K562 (cell line): ENCODE measurements at regions not wholly inside any gene's neighbourhood (a gene's known extent, or its start where the extent isn't known, plus 50 kb on each side); places are given as distances from the start of the nearest gene placed in this dataset.

ENCODE experiments used
- ATAC-seq: fragments of 200-7000 bp; cut with Tn5 transposase; 3 replicates; pipeline ENCODE4 v1.9.1; 2020; ENCODE audit warnings: moderate library complexity
- BruUV-seq: library from RNA; stranded (reverse); fragments of 400-500 nt; replicated peaks from 2 replicates; lab custom pipeline; 2021; lab: Mats Ljungman, UMichigan
- CTCF ChIA-PET: fragments of 300-600 bp; formaldehyde crosslinking; extraction: SDS; loops from one replicate; lab custom pipeline; 2021; ENCODE audit warnings: low intra/inter-chr PET ratio; lab: Yijun Ruan, JAX
- POLR2A ChIA-PET: fragments of 300-600, 350-650 bp; sonication (Branson Sonifier 250); formaldehyde crosslinking; extraction: SDS; loops from one replicate; lab custom pipeline; 2021; ENCODE audit warnings: antibody characterized with exemption, inconsistent platforms; lab: Yijun Ruan, JAX
- DNase-seq, 4 experiments: peaks; one replicate each; pipeline versions ENCODE4 v3.0.0 to v3.0.0-alpha.2; 2011 to 2018; ENCODE audit warnings: low spot score in 3 of 4, mixed read lengths in 3 of 4; ENCODE audit errors: extremely low read depth in 1 of 4
- FAIRE-seq: peaks from 2 replicates; lab custom pipeline; 2011; peaks lifted over from hg19 to GRCh38; lab: Jason Lieb, UNC
- H2AFZ ChIP-seq: 2 replicates; pipeline ENCODE4 v1.6.0; 2011; ENCODE audit warnings: low read depth, low read length, control low read depth, inconsistent platforms
- H3K27ac ChIP-seq: fragments of 200-600 bp; 3 replicates; pipeline ENCODE4 v1.8.0; 2011; ENCODE audit warnings: low read depth, mild to moderate bottlenecking, control low read depth, inconsistent platforms, low read length, moderate library complexity, mixed read lengths; ENCODE audit errors: extremely low read depth
- H3K27me3 ChIP-seq, 2 experiments: fragments of 300-600 bp in 1 of 2; 2 replicates in 1 of 2; 3 replicates in 1 of 2; pipeline versions ENCODE4 v1.6.0 to v1.8.0; 2011; ENCODE audit warnings: inconsistent platforms in 2 of 2, low read length in 2 of 2, mild to moderate bottlenecking in 1 of 2, mixed read lengths in 1 of 2, moderate library complexity in 1 of 2; ENCODE audit not compliant: control insufficient read depth in 2 of 2, insufficient read depth in 2 of 2
- H3K36me3 ChIP-seq: fragments of 300-600 bp; 3 replicates; pipeline ENCODE4 v1.8.0; 2011; ENCODE audit warnings: mild to moderate bottlenecking, low read length, inconsistent platforms; ENCODE audit not compliant: control insufficient read depth, insufficient read depth
- H3K4me1 ChIP-seq, 2 experiments: fragments of 200-600 bp in 1 of 2; replicated peaks in 1 of 2; 2 replicates in 1 of 2; 3 replicates in 1 of 2; pipeline versions ENCODE4 v1.5.1 to v1.8.0; 2011; ENCODE audit warnings: inconsistent platforms in 2 of 2, low read length in 2 of 2, mild to moderate bottlenecking in 1 of 2, mixed read lengths in 1 of 2, moderate library complexity in 1 of 2; ENCODE audit not compliant: control insufficient read depth in 2 of 2, insufficient read depth in 2 of 2
- H3K4me2 ChIP-seq: 2 replicates; pipeline ENCODE4 v1.6.1; 2011; ENCODE audit warnings: low read length, control low read depth, inconsistent platforms, mixed read lengths; ENCODE audit not compliant: insufficient read depth
- H3K4me3 ChIP-seq: fragments of 200-600 bp; sonication (generic), shearing (Covaris generic); 2 replicates; pipeline ENCODE4 v1.5.1; 2016; ENCODE audit warnings: control low read depth, inconsistent platforms
- H3K79me2 ChIP-seq: fragments of 200-600 bp; 3 replicates; pipeline ENCODE4 v1.8.0; 2011; ENCODE audit warnings: low read length, inconsistent platforms; ENCODE audit not compliant: control insufficient read depth, insufficient read depth
- H3K9ac ChIP-seq, 2 experiments: 2 replicates each; pipeline versions ENCODE4 v1.6.0 to v1.6.1; 2011; ENCODE audit warnings: low read depth in 2 of 2, low read length in 2 of 2, control low read depth in 1 of 2, inconsistent platforms in 1 of 2, mild to moderate bottlenecking in 1 of 2, mixed read lengths in 1 of 2; ENCODE audit not compliant: insufficient read depth in 1 of 2
- H3K9me1 ChIP-seq: one replicate; pipeline ENCODE4 v1.6.0; 2011; ENCODE audit warnings: inconsistent platforms, mild to moderate bottlenecking, low read length, moderate library complexity; ENCODE audit not compliant: control insufficient read depth, insufficient read depth
- H3K9me3 ChIP-seq: replicated peaks from 2 replicates; pipeline ENCODE4 v1.5.1; 2011; ENCODE audit warnings: low read depth, low read length, inconsistent platforms; ENCODE audit not compliant: control insufficient read depth, insufficient read depth
- H4K20me1 ChIP-seq: replicated peaks from 2 replicates; pipeline ENCODE4 v1.6.1; 2011; ENCODE audit warnings: low read length, inconsistent platforms, mixed read lengths; ENCODE audit not compliant: control insufficient read depth, insufficient read depth
- C11orf30 ChIP-seq: fragments of 450-650 bp; IDR thresholded peaks from 2 replicates; pipeline ENCODE4 v1.6.1; 2016; ENCODE audit warnings: low read depth, mild to moderate bottlenecking
- CBX3 ChIP-seq, 2 experiments: IDR thresholded peaks; 1 replicate in 1 of 2; 2 replicates in 1 of 2; pipeline ENCODE4 v1.6.1; 2012; ENCODE audit warnings: inconsistent platforms in 2 of 2, low read length in 2 of 2, borderline replicate concordance in 1 of 2, control low read depth in 1 of 2
- FOXM1 ChIP-seq, 2 experiments: fragments of 450-650 bp in 1 of 2; sonication (generic) in 1 of 2; formaldehyde crosslinking in 1 of 2; IDR thresholded peaks; 2 replicates each; pipeline versions ENCODE4 v1.6.1 to v1.9.0; 2017 to 2022; ENCODE audit warnings: low read depth in 2 of 2, mild to moderate bottlenecking in 2 of 2, missing genetic modification reagents in 1 of 2, moderate library complexity in 1 of 2
- GATA2 ChIP-seq: sonication (generic); formaldehyde crosslinking; IDR thresholded peaks from 2 replicates; pipeline ENCODE4 v1.4.0; 2020; ENCODE audit warnings: mild to moderate bottlenecking, missing genetic modification reagents
- GATAD2A ChIP-seq: fragments of 450-650 bp; IDR thresholded peaks from 2 replicates; pipeline ENCODE4 v1.6.1; 2017
- HMG20B ChIP-seq: fragments of 250-450 bp; sonication (Bioruptor Pico); IDR thresholded peaks from 2 replicates; pipeline ENCODE4 v1.5.0; 2021; ENCODE audit warnings: mild to moderate bottlenecking
- HNRNPK ChIP-seq: fragments of 200-400 bp; formaldehyde crosslinking; IDR thresholded peaks from one replicate; pipeline ENCODE4 v1.6.1; 2018; ENCODE audit warnings: mild to moderate bottlenecking, low read depth, low read length; ENCODE audit not compliant: poor library complexity, severe bottlenecking
- KDM4B ChIP-seq, 2 experiments: fragments of 450-650 bp in 1 of 2; sonication (generic) in 1 of 2; IDR thresholded peaks; 2 replicates each; pipeline ENCODE4 v1.6.1; 2016 to 2017; ENCODE audit warnings: borderline replicate concordance in 2 of 2, antibody characterized with exemption in 1 of 2, low read depth in 1 of 2, mild to moderate bottlenecking in 1 of 2
- NFATC3 ChIP-seq: fragments of 450-650 bp; IDR thresholded peaks from 2 replicates; pipeline ENCODE4 v1.6.1; 2017; ENCODE audit warnings: mild to moderate bottlenecking
- NONO ChIP-seq, 2 experiments: fragments of 200-400 bp in 1 of 2; fragments of 450-650 bp in 1 of 2; formaldehyde crosslinking in 1 of 2; IDR thresholded peaks; 2 replicates each; pipeline ENCODE4 v1.6.1; 2017; ENCODE audit warnings: low read depth in 2 of 2, mild to moderate bottlenecking in 2 of 2, moderate library complexity in 2 of 2, low read length in 1 of 2
- SRF ChIP-seq, 2 experiments: fragments of 250-450, 450-650 bp in 1 of 2; sonication (Bioruptor Pico) in 1 of 2; sonication (generic) in 1 of 2; formaldehyde crosslinking; IDR thresholded peaks; 2 replicates each; pipeline versions ENCODE4 v1.5.0 to v1.5.1; 2020 to 2022; ENCODE audit warnings: mild to moderate bottlenecking in 1 of 2, missing genetic modification reagents in 1 of 2
- ZNF316 ChIP-seq: fragments of 450-650 bp; IDR thresholded peaks from 2 replicates; pipeline ENCODE4 v1.6.1; 2016
- ZNF586 ChIP-seq: fragments of 450-650 bp; formaldehyde crosslinking; conservative IDR thresholded peaks from 2 replicates; pipeline ENCODE4 v1.4.0; 2020; ENCODE audit warnings: mild to moderate bottlenecking, moderate library complexity
- WGBS: fragments of 100-300 bp; shearing (Covaris generic); methylation state at CpG from one replicate; pipeline ENCODE4 v1.1.6; 2016; ENCODE audit warnings: low coverage, mixed read lengths; ENCODE audit not compliant: insufficient coverage; ENCODE audit errors: missing lambda C conversion rate; 5-methylcytosine and 5-hydroxymethylcytosine counted together
- in situ Hi-C: fragments of 300-500 bp; cut with MboI; formaldehyde crosslinking; loops from 4 replicates; pipeline ENCODE4 v1.15.0; 2018; ENCODE audit warnings: inconsistent platforms, mixed read lengths
- intact Hi-C: fragments of 100-400 bp; cut with micrococcal nuclease; formaldehyde crosslinking; loops from 2 replicates; pipeline ENCODE4 v1.14.2; 2022
- TF ChIP-seq, protein P1 (sequence below): fragments of 250-450 bp; sonication (Bioruptor Pico); IDR thresholded peaks from 2 replicates; pipeline ENCODE4 v1.5.1; 2021; ENCODE audit warnings: mild to moderate bottlenecking
- TF ChIP-seq, protein P2 (sequence below): fragments of 450-650 bp; formaldehyde crosslinking; IDR thresholded peaks from 2 replicates; pipeline ENCODE4 v1.4.0; 2022; ENCODE audit warnings: missing genetic modification characterization

DNA sequence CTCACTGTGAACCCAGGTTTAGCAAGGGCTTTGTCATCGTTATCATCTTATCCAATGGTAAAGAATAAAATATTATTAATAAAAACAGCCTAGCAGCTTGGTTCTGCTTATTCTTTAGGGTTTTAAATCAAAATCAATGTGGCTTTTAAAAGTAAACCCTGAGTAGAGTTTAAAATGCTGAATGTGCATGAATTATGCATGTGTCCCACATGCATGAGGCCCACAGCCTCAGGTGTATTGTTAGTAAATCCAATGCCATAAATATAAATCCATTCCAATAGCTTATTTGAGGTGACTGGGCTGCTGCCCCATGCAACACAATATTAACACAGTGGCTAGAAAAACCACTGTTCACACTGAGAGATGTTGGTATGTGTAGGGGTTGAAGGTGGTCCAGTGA lies 254.1 kb downstream of the HNMT start:
- Histone ChIP-seq H3K4me2 (no peak overlapping the region), H3K9me3 (no peaks in the 10 kb centered on the region), H3K9me1 (no peaks in the 10 kb centered on the region), H3K79me2 (no peaks in the 10 kb centered on the region), H3K27ac (no peak overlapping the region), H3K4me3 (no peak overlapping the region), H3K36me3 (no peaks in the 10 kb centered on the region), H3K4me1 (no peaks in the 10 kb centered on the region), H2AFZ (no peak overlapping the region), H4K20me1 (no peaks in the 10 kb centered on the region), H3K9ac (no peak overlapping the region), H3K27me3 (no peaks in the 10 kb centered on the region)
- ATAC-seq (no peak), DNase-seq (no peak), FAIRE-seq (no peak)
- TF ChIP-seq HMG20B (CRISPR knock-in tag) (no peak), GATA2 (no peak), ZNF316 (0 out of 2 replicates have a peak, but pooled peaks have one; percentile 11), GATAD2A (no peak), CBX3 (IDR thresholded peaks at IDR 0.05; ENCODE audit: borderline replicate concordance in 1 of 2, low read length in 2 of 2) (no peak), SRF (CRISPR knock-in tag; IDR thresholded peaks at IDR 0.05) (no peak), C11orf30 (0 out of 2 replicates have a peak, but pooled peaks have one; percentile 4), HNRNPK (no peak)
- 0% methylated on average over 1 of the region's 1 CpG for WGBS
- in situ Hi-C loops (no loop called here), intact Hi-C loops (no loop called here)
- no TSS peak for BruUV-seq
- ChIA-PET POLR2A (interaction anchor here (0.7 kb wide), 1 partner anchor 63 kb away, joined by 3 read pairs; no protein-coding TSS in a partner anchor), CTCF (no interaction called here)

DNA sequence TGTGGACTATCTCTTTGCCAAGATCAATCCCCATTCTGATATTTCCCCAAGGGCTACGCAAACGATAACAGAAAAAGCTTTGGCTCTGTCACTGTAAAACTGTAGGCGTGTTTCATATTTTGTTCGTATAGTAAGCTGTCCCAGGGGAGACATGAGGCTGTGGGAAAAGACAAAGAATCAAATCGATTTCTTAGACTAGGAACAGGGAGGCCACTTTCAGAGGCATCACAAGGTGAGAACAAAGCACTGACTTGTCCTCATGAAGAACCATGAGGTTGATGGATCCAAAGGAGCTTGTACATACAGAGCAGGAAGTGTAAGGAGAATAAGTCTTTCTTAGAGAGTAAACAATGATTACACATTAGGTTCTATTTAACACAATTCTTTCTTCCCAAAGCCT lies 255.7 kb downstream of the HNMT start:
- CTCF ChIA-PET: no interaction called here
- H3K9me3 ChIP-seq: no peaks in the 10 kb centered on the region
- no peak overlapping the region for H3K4me2 ChIP-seq
- WGBS: 0% methylated on average over 5 of the region's 5 CpGs
- H3K79me2 ChIP-seq: no peaks in the 10 kb centered on the region
- no peak for ATAC-seq
- H3K4me1 ChIP-seq: no peaks in the 10 kb centered on the region
- no peaks in the 10 kb centered on the region for H4K20me1 ChIP-seq
- in situ Hi-C loops: no loop called here
- POLR2A ChIA-PET: no interaction called here
- no peak overlapping the region for H3K4me3 ChIP-seq
- DNase-seq: no peak
- no peak overlapping the region for H3K9ac ChIP-seq
- H3K27me3 ChIP-seq: no peaks in the 10 kb centered on the region
- H3K9me1 ChIP-seq: no peaks in the 10 kb centered on the region
- H2AFZ ChIP-seq: no peak overlapping the region
- no peak overlapping the region for H3K27ac ChIP-seq
- intact Hi-C loops: no loop called here
- no TSS peak for BruUV-seq
- FAIRE-seq: no peak
- no peaks in the 10 kb centered on the region for H3K36me3 ChIP-seq
- TF ChIP-seq, protein P1, sequence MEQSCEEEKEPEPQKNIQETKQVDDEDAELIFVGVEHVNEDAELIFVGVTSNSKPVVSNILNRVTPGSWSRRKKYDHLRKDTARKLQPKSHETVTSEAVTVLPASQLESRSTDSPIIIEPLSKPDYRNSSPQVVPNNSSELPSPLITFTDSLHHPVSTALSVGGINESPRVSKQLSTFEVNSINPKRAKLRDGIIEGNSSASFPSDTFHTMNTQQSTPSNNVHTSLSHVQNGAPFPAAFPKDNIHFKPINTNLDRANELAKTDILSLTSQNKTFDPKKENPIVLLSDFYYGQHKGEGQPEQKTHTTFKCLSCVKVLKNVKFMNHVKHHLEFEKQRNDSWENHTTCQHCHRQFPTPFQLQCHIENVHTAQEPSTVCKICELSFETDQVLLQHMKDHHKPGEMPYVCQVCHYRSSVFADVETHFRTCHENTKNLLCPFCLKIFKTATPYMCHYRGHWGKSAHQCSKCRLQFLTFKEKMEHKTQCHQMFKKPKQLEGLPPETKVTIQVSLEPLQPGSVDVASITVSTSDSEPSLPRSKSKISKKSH (CRISPR knock-in tag): no peak
- TF ChIP-seq NFATC3 (no peak), KDM4B (IDR thresholded peaks at IDR 0.05; ENCODE audit: borderline replicate concordance in 2 of 2, low read depth in 1 of 2) (no peak), NONO (IDR thresholded peaks at IDR 0.05; ENCODE audit: low read depth in 2 of 2, low read length in 1 of 2) (no peak), ZNF586 (CRISPR knock-in tag) (no peak), FOXM1 (IDR thresholded peaks at IDR 0.05; ENCODE audit: low read depth) (no peak), FOXM1 (CRISPR knock-in tag; IDR thresholded peaks at IDR 0.05; ENCODE audit: low read depth) (no peak)
- TF ChIP-seq, protein P2, sequence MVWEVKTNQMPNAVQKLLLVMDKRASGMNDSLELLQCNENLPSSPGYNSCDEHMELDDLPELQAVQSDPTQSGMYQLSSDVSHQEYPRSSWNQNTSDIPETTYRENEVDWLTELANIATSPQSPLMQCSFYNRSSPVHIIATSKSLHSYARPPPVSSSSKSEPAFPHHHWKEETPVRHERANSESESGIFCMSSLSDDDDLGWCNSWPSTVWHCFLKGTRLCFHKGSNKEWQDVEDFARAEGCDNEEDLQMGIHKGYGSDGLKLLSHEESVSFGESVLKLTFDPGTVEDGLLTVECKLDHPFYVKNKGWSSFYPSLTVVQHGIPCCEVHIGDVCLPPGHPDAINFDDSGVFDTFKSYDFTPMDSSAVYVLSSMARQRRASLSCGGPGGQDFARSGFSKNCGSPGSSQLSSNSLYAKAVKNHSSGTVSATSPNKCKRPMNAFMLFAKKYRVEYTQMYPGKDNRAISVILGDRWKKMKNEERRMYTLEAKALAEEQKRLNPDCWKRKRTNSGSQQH: no peak
